HL-60 (cell line): ENCODE measurements at regions not wholly inside any gene's neighbourhood (a gene's known extent, or its start where the extent isn't known, plus 50 kb on each side); places are given as distances from the start of the nearest gene placed in this dataset.

Experiments
- DNase-seq, 2 experiments: peaks; one replicate each; pipeline ENCODE4 v3.0.0-alpha.2; 2010 to 2020; ENCODE audit warnings: low read depth in 1 of 2, low spot score in 1 of 2
- H3K27ac ChIP-seq: fragments of 250-450 bp; sonication (Bioruptor Pico); replicated peaks from 2 replicates; pipeline ENCODE4 v1.5.1; 2020; ENCODE audit warnings: mild to moderate bottlenecking, moderate library complexity
- H3K27me3 ChIP-seq: fragments of 250-450 bp; sonication (Bioruptor Pico); 2 replicates; pipeline ENCODE4 v1.5.1; 2021; ENCODE audit warnings: mild to moderate bottlenecking, moderate library complexity; ENCODE audit not compliant: insufficient read depth, poor library complexity, severe bottlenecking
- H3K4me3 ChIP-seq: replicated peaks from 2 replicates; pipeline ENCODE4 v1.5.1; 2011; ENCODE audit warnings: mild to moderate bottlenecking, control low read depth, low read length; ENCODE audit not compliant: insufficient read depth
- CTCF ChIP-seq: IDR thresholded peaks from one replicate; pipeline ENCODE4 v1.5.1; 2011; ENCODE audit warnings: low read length, control low read depth, inconsistent platforms; ENCODE audit not compliant: insufficient read depth
- GABPA ChIP-seq: IDR thresholded peaks from 2 replicates; pipeline ENCODE4 v1.6.1; 2012; ENCODE audit warnings: low read depth
- POLR2AphosphoS5 ChIP-seq: IDR thresholded peaks from 2 replicates; pipeline ENCODE4 v1.6.1; 2012; ENCODE audit warnings: low read depth
- SPI1 ChIP-seq: IDR thresholded peaks from 2 replicates; pipeline ENCODE4 v1.6.1; 2012; ENCODE audit warnings: low read depth, mild to moderate bottlenecking, borderline replicate concordance
- TF ChIP-seq, protein P1 (sequence below): IDR thresholded peaks from 2 replicates; pipeline ENCODE4 v1.6.1; 2012; ENCODE audit warnings: low read depth; ENCODE audit not compliant: insufficient replicate concordance

GRCh38 chr9:86766912-86767311 is 180.4 kb downstream of the GAS1 start:
- H3K4me3 ChIP-seq, result no peak overlapping the region
- TF ChIP-seq, protein P1, sequence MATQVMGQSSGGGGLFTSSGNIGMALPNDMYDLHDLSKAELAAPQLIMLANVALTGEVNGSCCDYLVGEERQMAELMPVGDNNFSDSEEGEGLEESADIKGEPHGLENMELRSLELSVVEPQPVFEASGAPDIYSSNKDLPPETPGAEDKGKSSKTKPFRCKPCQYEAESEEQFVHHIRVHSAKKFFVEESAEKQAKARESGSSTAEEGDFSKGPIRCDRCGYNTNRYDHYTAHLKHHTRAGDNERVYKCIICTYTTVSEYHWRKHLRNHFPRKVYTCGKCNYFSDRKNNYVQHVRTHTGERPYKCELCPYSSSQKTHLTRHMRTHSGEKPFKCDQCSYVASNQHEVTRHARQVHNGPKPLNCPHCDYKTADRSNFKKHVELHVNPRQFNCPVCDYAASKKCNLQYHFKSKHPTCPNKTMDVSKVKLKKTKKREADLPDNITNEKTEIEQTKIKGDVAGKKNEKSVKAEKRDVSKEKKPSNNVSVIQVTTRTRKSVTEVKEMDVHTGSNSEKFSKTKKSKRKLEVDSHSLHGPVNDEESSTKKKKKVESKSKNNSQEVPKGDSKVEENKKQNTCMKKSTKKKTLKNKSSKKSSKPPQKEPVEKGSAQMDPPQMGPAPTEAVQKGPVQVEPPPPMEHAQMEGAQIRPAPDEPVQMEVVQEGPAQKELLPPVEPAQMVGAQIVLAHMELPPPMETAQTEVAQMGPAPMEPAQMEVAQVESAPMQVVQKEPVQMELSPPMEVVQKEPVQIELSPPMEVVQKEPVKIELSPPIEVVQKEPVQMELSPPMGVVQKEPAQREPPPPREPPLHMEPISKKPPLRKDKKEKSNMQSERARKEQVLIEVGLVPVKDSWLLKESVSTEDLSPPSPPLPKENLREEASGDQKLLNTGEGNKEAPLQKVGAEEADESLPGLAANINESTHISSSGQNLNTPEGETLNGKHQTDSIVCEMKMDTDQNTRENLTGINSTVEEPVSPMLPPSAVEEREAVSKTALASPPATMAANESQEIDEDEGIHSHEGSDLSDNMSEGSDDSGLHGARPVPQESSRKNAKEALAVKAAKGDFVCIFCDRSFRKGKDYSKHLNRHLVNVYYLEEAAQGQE, result no peak
- TF ChIP-seq POLR2AphosphoS5 (no peak), CTCF (no peak), SPI1 (peak; percentile 10; the same call in 1 of the 2 replicates)
- DNase-seq, result peak; percentile 75 to 93

GRCh38 chr9:86766511-86766910 is 180.8 kb downstream of the GAS1 start:
- TF ChIP-seq, protein P1, result no peak
- TF ChIP-seq CTCF (no peak), SPI1 (no peak), GABPA (no peak), POLR2AphosphoS5 (no peak)
- Histone ChIP-seq H3K4me3 (no peak overlapping the region), H3K27me3 (no peaks in the 10 kb centered on the region), H3K27ac (no peak overlapping the region)
- DNase-seq, result no peak

More at GRCh38 chr9:86766912-86767311, 180.4 kb downstream of the GAS1 start:
- Histone ChIP-seq H3K27me3 (no peaks in the 10 kb centered on the region), H3K27ac (no peak overlapping the region)

DNA sequence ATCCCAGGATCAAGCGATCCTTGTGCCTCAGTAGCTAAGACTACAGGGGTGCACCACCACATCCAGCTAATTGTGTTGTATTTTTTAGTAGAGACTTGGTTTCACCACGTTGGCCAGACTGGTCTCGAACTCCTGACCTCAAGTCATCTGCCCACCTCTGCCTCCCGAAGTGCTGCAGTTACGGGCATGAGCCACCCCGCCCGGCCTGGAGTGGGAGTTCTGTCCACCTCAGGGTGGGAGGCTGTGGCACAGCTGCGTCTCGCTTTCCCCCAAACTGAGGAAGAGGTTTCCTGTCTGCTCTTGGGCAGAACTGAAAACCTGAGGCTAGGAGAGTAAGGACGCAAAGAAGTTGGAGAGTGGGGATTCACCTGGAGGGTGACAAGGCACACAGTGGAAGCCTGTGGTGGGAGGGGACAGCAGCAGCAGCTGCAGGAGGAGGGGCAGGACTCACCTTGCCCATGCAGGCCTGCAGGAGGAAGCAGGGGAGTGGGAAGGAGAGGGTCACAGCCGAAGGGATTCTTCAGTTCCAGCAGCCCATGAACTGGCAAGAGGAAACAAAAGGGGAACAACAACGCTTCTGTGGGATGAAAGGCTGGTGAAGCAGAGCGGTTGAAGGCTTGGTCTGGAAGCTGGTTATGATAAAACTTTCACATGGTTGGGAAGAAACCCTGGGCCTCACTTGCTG is 181.4 kb downstream of the GAS1 start:
- peak; percentile 7 to 22 for DNase-seq
- Histone ChIP-seq H3K27me3 (no peaks in the 10 kb centered on the region), H3K27ac (no peak overlapping the region), H3K4me3 (no peak overlapping the region)
- TF ChIP-seq CTCF (no peak), GABPA (no peak), POLR2AphosphoS5 (no peak)
- TF ChIP-seq, protein P1, result no peak
